ENCODE measurements at regions not wholly inside any gene's neighbourhood (a gene's known extent, or its start where the extent isn't known, plus 50 kb on each side); places are given as distances from the start of the nearest gene placed in this dataset.

DNA sequence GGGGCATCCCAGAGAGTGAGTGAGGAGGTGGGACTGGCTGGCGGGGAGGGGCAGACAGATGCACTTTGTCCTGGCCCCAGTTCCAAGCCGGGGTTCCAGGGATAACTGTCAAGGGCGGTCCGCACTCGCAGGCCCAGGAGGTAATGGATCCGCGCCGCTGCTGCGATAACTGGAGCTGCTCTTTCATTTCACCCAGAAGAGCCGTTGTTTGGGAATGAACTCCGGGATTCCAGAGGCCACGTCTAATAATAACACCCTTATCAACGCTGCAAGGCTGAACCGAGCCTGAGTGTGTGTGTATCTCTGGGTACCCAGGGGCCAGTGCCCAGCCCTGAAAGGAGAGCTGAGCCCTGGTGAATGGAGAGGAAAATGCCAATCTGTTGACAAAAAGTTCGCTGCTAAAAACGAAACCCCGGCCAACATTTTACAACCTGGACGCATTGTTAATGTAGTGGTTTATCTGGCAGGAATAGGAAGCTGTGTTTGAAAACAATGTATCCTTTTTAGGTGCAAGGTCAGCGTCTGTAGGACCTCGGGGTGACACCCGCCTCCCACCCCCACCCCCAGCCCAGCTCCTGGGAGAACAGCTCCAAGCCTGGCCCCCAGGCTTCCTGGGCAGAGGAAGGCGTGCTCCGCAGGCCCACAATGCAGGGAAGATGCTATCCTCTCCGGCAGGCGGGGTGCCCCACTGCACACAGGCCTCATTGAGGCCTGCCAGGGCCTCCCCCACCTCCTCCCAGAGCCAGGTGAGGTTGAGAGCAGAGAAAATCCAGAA lies 119.7 kb downstream of the PROX1 start:
- TF ChIP-seq CEBPB (IDR thresholded peaks at IDR 0.05) (no peak), EGR1 (IDR thresholded peaks at IDR 0.05) (no peak), RAD21 (IDR thresholded peaks at IDR 0.05; ENCODE audit: low read depth) (no peak), TAF1 (IDR thresholded peaks at IDR 0.05; ENCODE audit: low read depth) (no peak), YY1 (IDR thresholded peaks at IDR 0.05; ENCODE audit: low read depth) (no peak), TEAD4 (IDR thresholded peaks at IDR 0.05) (no peak)
- TF ChIP-seq, protein P1, sequence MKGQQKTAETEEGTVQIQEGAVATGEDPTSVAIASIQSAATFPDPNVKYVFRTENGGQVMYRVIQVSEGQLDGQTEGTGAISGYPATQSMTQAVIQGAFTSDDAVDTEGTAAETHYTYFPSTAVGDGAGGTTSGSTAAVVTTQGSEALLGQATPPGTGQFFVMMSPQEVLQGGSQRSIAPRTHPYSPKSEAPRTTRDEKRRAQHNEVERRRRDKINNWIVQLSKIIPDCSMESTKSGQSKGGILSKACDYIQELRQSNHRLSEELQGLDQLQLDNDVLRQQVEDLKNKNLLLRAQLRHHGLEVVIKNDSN (IDR thresholded peaks at IDR 0.05), result no peak
- TF ChIP-seq, protein P2, sequence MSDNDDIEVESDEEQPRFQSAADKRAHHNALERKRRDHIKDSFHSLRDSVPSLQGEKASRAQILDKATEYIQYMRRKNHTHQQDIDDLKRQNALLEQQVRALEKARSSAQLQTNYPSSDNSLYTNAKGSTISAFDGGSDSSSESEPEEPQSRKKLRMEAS (IDR thresholded peaks at IDR 0.05), result no peak
